GM12878 (cell line): ENCODE measurements at regions not wholly inside any gene's neighbourhood (a gene's known extent, or its start where the extent isn't known, plus 50 kb on each side); places are given as distances from the start of the nearest gene placed in this dataset.

Source experiments
- ATAC-seq: fragments of 200-7000 bp; cut with Tn5 transposase; 3 replicates; pipeline ENCODE4 v1.9.1; 2020; ENCODE audit warnings: mild to moderate bottlenecking, moderate library complexity
- BruUV-seq: library from RNA; stranded (reverse); fragments of 400-500 nt; replicated peaks from 2 replicates; lab custom pipeline; 2021; lab: Mats Ljungman, UMichigan
- CTCF ChIA-PET: fragments of 300-600 bp; sonication (Branson Sonifier 250); formaldehyde crosslinking; extraction: SDS; loops from one replicate; lab custom pipeline; 2021; ENCODE audit warnings: inconsistent platforms; lab: Yijun Ruan, JAX
- POLR2A ChIA-PET: fragments of 350-600 bp; formaldehyde crosslinking; extraction: SDS; loops from one replicate; lab custom pipeline; 2021; ENCODE audit warnings: inconsistent platforms; lab: Charles Lee
- RAD21 ChIA-PET: fragments of 300-600 bp; sonication (Branson Sonifier 250); formaldehyde crosslinking; loops from one replicate; lab custom pipeline; 2023; ENCODE audit warnings: antibody characterized with exemption; ENCODE audit not compliant: unreplicated experiment; lab: Charles Lee
- SMC1A ChIA-PET: fragments of 300-600 bp; sonication (Branson Sonifier 250); formaldehyde crosslinking; loops from one replicate; lab custom pipeline; 2023; ENCODE audit not compliant: unreplicated experiment, uncharacterized antibody; lab: Charles Lee
- DNase-seq: peaks from one replicate; pipeline ENCODE4 v3.0.0-alpha.2; 2011; ENCODE audit warnings: low read depth, low spot score
- FAIRE-seq: peaks from 3 replicates; lab custom pipeline; 2011; peaks lifted over from hg19 to GRCh38; lab: Jason Lieb, UNC
- H2AFZ ChIP-seq: 2 replicates; pipeline ENCODE4 v1.6.0; 2011; ENCODE audit warnings: low read depth, low read length, control low read depth; ENCODE audit not compliant: control insufficient read depth
- H3K27ac ChIP-seq: 2 replicates; pipeline ENCODE4 v1.5.1; 2011; ENCODE audit warnings: control low read depth; ENCODE audit not compliant: control insufficient read depth, insufficient read depth
- H3K27me3 ChIP-seq, 2 experiments: replicated peaks in 1 of 2; 2 replicates each; pipeline versions ENCODE4 v1.6.0 to v1.6.1; 2011; ENCODE audit warnings: low read length in 1 of 2; ENCODE audit not compliant: control insufficient read depth in 2 of 2, insufficient read depth in 2 of 2
- H3K36me3 ChIP-seq, 2 experiments: 2 replicates each; pipeline ENCODE4 v1.5.1; 2011; ENCODE audit warnings: low read length in 1 of 2; ENCODE audit not compliant: control insufficient read depth in 2 of 2, insufficient read depth in 2 of 2
- H3K4me1 ChIP-seq: 2 replicates; pipeline ENCODE4 v1.6.1; 2011; ENCODE audit warnings: mild to moderate bottlenecking, low read length, moderate library complexity, mixed read lengths; ENCODE audit not compliant: control insufficient read depth, insufficient read depth
- H3K4me2 ChIP-seq: 2 replicates; pipeline ENCODE4 v1.6.0; 2011; ENCODE audit warnings: control low read depth; ENCODE audit not compliant: control insufficient read depth, insufficient read depth
- H3K4me3 ChIP-seq: fragments of 200-600 bp; sonication (generic); 2 replicates; pipeline ENCODE4 v1.5.1; 2016
- H3K79me2 ChIP-seq: 2 replicates; pipeline ENCODE4 v1.6.0; 2011; ENCODE audit warnings: low read length; ENCODE audit not compliant: control insufficient read depth, insufficient read depth
- H3K9ac ChIP-seq: 2 replicates; pipeline ENCODE4 v1.8.0; 2011; ENCODE audit warnings: low read length, control low read depth, mixed read lengths; ENCODE audit not compliant: control insufficient read depth, insufficient read depth
- H3K9me3 ChIP-seq: replicated peaks from 3 replicates; pipeline ENCODE4 v1.5.1; 2011; ENCODE audit warnings: mild to moderate bottlenecking, low read length; ENCODE audit not compliant: control insufficient read depth, insufficient read depth
- H4K20me1 ChIP-seq: 2 replicates; pipeline ENCODE4 v1.6.0; 2011; ENCODE audit not compliant: control insufficient read depth, insufficient read depth
- ATF7 ChIP-seq: fragments of 450-650 bp; IDR thresholded peaks from 2 replicates; pipeline ENCODE4 v1.6.1; 2016; ENCODE audit warnings: low read depth, mild to moderate bottlenecking
- BRCA1 ChIP-seq: IDR thresholded peaks from 2 replicates; pipeline ENCODE4 v1.6.1; 2011; ENCODE audit warnings: low read depth, low read length, improper control_type of control experiment
- CEBPZ ChIP-seq: fragments of 150-350 bp; IDR thresholded peaks from 2 replicates; pipeline ENCODE4 v1.6.1; 2016; ENCODE audit warnings: low read depth, low read length
- CHD1 ChIP-seq: IDR thresholded peaks from 2 replicates; pipeline ENCODE4 v1.6.1; 2012; ENCODE audit warnings: low read depth, low read length, improper control_type of control experiment
- CREM ChIP-seq: IDR thresholded peaks from 2 replicates; pipeline ENCODE4 v1.6.1; 2014; ENCODE audit warnings: antibody characterized with exemption, low read depth
- EGR1 ChIP-seq, 2 experiments: IDR thresholded peaks; 1 replicate in 1 of 2; 2 replicates in 1 of 2; pipeline ENCODE4 v1.6.1; 2011 to 2012; ENCODE audit warnings: low read depth in 2 of 2, low read length in 2 of 2, borderline replicate concordance in 1 of 2, mild to moderate bottlenecking in 1 of 2, moderate library complexity in 1 of 2
- ESRRA ChIP-seq: IDR thresholded peaks from 2 replicates; pipeline ENCODE4 v1.6.1; 2012; ENCODE audit warnings: mild to moderate bottlenecking, low read length, improper control_type of control experiment
- IRF4 ChIP-seq: IDR thresholded peaks from 2 replicates; pipeline ENCODE4 v1.6.1; 2011; ENCODE audit warnings: low read depth, low read length
- RB1 ChIP-seq: fragments of 450-650 bp; formaldehyde crosslinking; IDR thresholded peaks from 2 replicates; pipeline ENCODE4 v1.6.1; 2017; ENCODE audit warnings: mild to moderate bottlenecking, borderline replicate concordance
- SUZ12 ChIP-seq: fragments of 200-600 bp; sonication (generic); IDR thresholded peaks from one replicate; pipeline ENCODE4 v1.6.1; 2018; ENCODE audit warnings: antibody characterized with exemption, mild to moderate bottlenecking; ENCODE audit not compliant: unreplicated experiment
- ZBTB33 ChIP-seq: fragments of 450-650 bp; IDR thresholded peaks from 2 replicates; pipeline ENCODE4 v1.6.1; 2017; ENCODE audit warnings: mild to moderate bottlenecking
- WGBS: methylation state at CpG from one replicate; pipeline ENCODE4 v1.1.6; 2016; ENCODE audit warnings: low lambda C conversion rate; ENCODE audit not compliant: insufficient replicate concordance, insufficient coverage; ENCODE audit errors: missing lambda C conversion rate; 5-methylcytosine and 5-hydroxymethylcytosine counted together
- in situ Hi-C: fragments of 300-500 bp; cut with MboI; formaldehyde crosslinking; loops from 9 replicates; pipeline ENCODE4 v1.14.3; 2018; ENCODE audit warnings: mixed read lengths
- intact Hi-C: fragments of 100-400 bp; cut with micrococcal nuclease; formaldehyde crosslinking; loops from one replicate; pipeline ENCODE4 v1.14.2; 2022; ENCODE audit not compliant: unreplicated experiment
- TF ChIP-seq, protein P1 (sequence below): fragments of 450-650 bp; formaldehyde crosslinking; IDR thresholded peaks from 2 replicates; pipeline ENCODE4 v1.5.0; 2022; ENCODE audit warnings: mild to moderate bottlenecking, missing genetic modification characterization

- ChIA-PET POLR2A (no interaction called here), RAD21 (interaction anchor here (1.2 kb wide), 1 partner anchor 127 kb away, joined by 3 read pairs; no protein-coding TSS in a partner anchor), SMC1A (interaction anchor here (0.8 to 1.6 kb wide), 4 partner anchors 10 to 127 kb away, joined by 3 to 5 read pairs (median 4); no protein-coding TSS in a partner anchor), CTCF (interaction anchor here (1.2 kb wide), 2 partner anchors 13 to 127 kb away, joined by 3 read pairs; no protein-coding TSS in a partner anchor)
- no peak overlapping the region for H3K4me2 ChIP-seq
- TF ChIP-seq CREM (no peak), EGR1 (IDR thresholded peaks at IDR 0.05; ENCODE audit: borderline replicate concordance in 1 of 2, low read depth in 2 of 2, low read length in 2 of 2) (no peak), IRF4 (no peak), BRCA1 (no peak), CEBPZ (no peak), SUZ12 (no peak), ATF7 (no peak), CHD1 (no peak), RB1 (no peak), ZBTB33 (no peak), ESRRA (no peak)
- TF ChIP-seq, protein P1, sequence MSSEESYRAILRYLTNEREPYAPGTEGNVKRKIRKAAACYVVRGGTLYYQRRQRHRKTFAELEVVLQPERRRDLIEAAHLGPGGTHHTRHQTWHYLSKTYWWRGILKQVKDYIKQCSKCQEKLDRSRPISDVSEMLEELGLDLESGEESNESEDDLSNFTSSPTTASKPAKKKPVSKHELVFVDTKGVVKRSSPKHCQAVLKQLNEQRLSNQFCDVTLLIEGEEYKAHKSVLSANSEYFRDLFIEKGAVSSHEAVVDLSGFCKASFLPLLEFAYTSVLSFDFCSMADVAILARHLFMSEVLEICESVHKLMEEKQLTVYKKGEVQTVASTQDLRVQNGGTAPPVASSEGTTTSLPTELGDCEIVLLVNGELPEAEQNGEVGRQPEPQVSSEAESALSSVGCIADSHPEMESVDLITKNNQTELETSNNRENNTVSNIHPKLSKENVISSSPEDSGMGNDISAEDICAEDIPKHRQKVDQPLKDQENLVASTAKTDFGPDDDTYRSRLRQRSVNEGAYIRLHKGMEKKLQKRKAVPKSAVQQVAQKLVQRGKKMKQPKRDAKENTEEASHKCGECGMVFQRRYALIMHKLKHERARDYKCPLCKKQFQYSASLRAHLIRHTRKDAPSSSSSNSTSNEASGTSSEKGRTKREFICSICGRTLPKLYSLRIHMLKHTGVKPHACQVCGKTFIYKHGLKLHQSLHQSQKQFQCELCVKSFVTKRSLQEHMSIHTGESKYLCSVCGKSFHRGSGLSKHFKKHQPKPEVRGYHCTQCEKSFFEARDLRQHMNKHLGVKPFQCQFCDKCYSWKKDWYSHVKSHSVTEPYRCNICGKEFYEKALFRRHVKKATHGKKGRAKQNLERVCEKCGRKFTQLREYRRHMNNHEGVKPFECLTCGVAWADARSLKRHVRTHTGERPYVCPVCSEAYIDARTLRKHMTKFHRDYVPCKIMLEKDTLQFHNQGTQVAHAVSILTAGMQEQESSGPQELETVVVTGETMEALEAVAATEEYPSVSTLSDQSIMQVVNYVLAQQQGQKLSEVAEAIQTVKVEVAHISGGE (CRISPR knock-in tag) = no peak
- intact Hi-C loops (no loop called here), in situ Hi-C loops (no loop called here)
- FAIRE-seq = no peak
- no peak overlapping the region for H2AFZ ChIP-seq
- BruUV-seq = no TSS peak
- H3K79me2 ChIP-seq = no peaks in the 10 kb centered on the region
- no peaks in the 10 kb centered on the region for H3K4me1 ChIP-seq
- WGBS = 67% methylated on average over 3 of the region's 3 CpGs
- ATAC-seq = no peak
- H3K9me3 ChIP-seq = no peaks in the 10 kb centered on the region
- DNase-seq = no peak
- no peaks in the 10 kb centered on the region for H3K36me3 ChIP-seq
- H4K20me1 ChIP-seq = no peaks in the 10 kb centered on the region
- no peak overlapping the region for H3K9ac ChIP-seq
- H3K4me3 ChIP-seq = no peak overlapping the region
- H3K27me3 ChIP-seq = peaks cover 0 to 2% of the 10 kb centered on the region in 2 experiments; a peak in 1 of 4 replicates
- no peak overlapping the region for H3K27ac ChIP-seq
Observed at GRCh38 chr6:45795678-45796077, 220.0 kb downstream of the CLIC5 start.
